HG03045 (cell line): ENCODE measurements at regions not wholly inside any gene's neighbourhood (a gene's known extent, or its start where the extent isn't known, plus 50 kb on each side); places are given as distances from the start of the nearest gene placed in this dataset.

ENCODE experiments used
- ATAC-seq: cut with Tn5 transposase; IDR thresholded peaks from one replicate; pipeline ENCODE4 v1.9.1; 2021; ENCODE audit warnings: mild to moderate bottlenecking, moderate library complexity; ENCODE audit not compliant: unreplicated experiment

GRCh38 chr14:39851202-39851601 lies 419.0 kb upstream of the FBXO33 start:
- no peak for ATAC-seq

- no peak for ATAC-seq
These were observed 415.6 kb upstream of the FBXO33 start for GRCh38 chr14:39847852-39848251.

GRCh38 chr14:39847194-39847593 lies 415.0 kb upstream of the FBXO33 start:
- no peak for ATAC-seq

GRCh38 chr14:39843881-39844280 lies 411.6 kb upstream of the FBXO33 start:
- ATAC-seq, result no peak

- no peak for ATAC-seq
These were observed 408.9 kb upstream of the FBXO33 start for GRCh38 chr14:39841088-39841487.

GRCh38 chr14:39827901-39828655 lies 395.8 kb upstream of the FBXO33 start:
- peak; percentile 96 for ATAC-seq

- ATAC-seq, result no peak
These were observed 380.5 kb upstream of the FBXO33 start for GRCh38 chr14:39812532-39813320.

GRCh38 chr14:39807271-39807670 lies 375.0 kb upstream of the FBXO33 start:
- no peak for ATAC-seq

- ATAC-seq, result no peak
These were observed 352.2 kb upstream of the FBXO33 start for GRCh38 chr14:39784461-39784860.

GRCh38 chr14:39781466-39781865 lies 349.2 kb upstream of the FBXO33 start:
- no peak for ATAC-seq

GRCh38 chr14:39773387-39774126 lies 341.3 kb upstream of the FBXO33 start:
- no peak for ATAC-seq

- no peak for ATAC-seq
These were observed 340.4 kb upstream of the FBXO33 start for GRCh38 chr14:39772627-39773026.

- no peak for ATAC-seq
These were observed 336.4 kb upstream of the FBXO33 start for GRCh38 chr14:39768589-39768988.

- ATAC-seq, result no peak
These were observed 334.3 kb upstream of the FBXO33 start for GRCh38 chr14:39766397-39767000.

- ATAC-seq, result no peak
These were observed 333.4 kb upstream of the FBXO33 start for GRCh38 chr14:39765676-39766075.

- no peak for ATAC-seq
These were observed 331.2 kb upstream of the FBXO33 start for GRCh38 chr14:39763402-39763890.

GRCh38 chr14:39762576-39763401 lies 330.6 kb upstream of the FBXO33 start:
- ATAC-seq, result peak; percentile 58

- no peak for ATAC-seq
These were observed 323.1 kb upstream of the FBXO33 start for GRCh38 chr14:39755269-39755878.

GRCh38 chr14:39740454-39740853 lies 308.2 kb upstream of the FBXO33 start:
- ATAC-seq, result no peak

GRCh38 chr14:39739796-39740195 lies 307.6 kb upstream of the FBXO33 start:
- no peak for ATAC-seq
